Uterus (tissue), 2 donors: ENCODE measurements at regions not wholly inside any gene's neighbourhood (a gene's known extent, or its start where the extent isn't known, plus 50 kb on each side); places are given as distances from the start of the nearest gene placed in this dataset.

Source experiments
- CTCF ChIP-seq, 4 experiments: fragments of 200-600 bp in 2 of 4; fragments of 450-650 bp in 2 of 4; sonication (generic) in 2 of 4; IDR thresholded peaks; one replicate each; pipeline ENCODE4 v1.5.1; 2016 to 2019; ENCODE audit warnings: antibody characterized with exemption in 4 of 4, mild to moderate bottlenecking in 2 of 4, moderate library complexity in 1 of 4
- POLR2A ChIP-seq, 2 donors: fragments of 450-650 bp; IDR thresholded peaks; one replicate each; pipeline ENCODE4 v1.6.1; 2016; ENCODE audit warnings: antibody characterized with exemption in 2 of 2, mild to moderate bottlenecking in 1 of 2, moderate library complexity in 1 of 2

GRCh38 chr13:94968040-94968756 lies 255.9 kb upstream of the SOX21 start:
- TF ChIP-seq CTCF (IDR thresholded peaks at IDR 0.05) (no peak), POLR2A (IDR thresholded peaks at IDR 0.05) (no peak)
